ENCODE measurements at regions not wholly inside any gene's neighbourhood (a gene's known extent, or its start where the extent isn't known, plus 50 kb on each side); places are given as distances from the start of the nearest gene placed in this dataset.
A peak's percentile ranks its signal among the peaks of the same experiment; 100 is the strongest.

- H3K9me3 ChIP-seq (ENCODE audit: control insufficient read depth, insufficient read depth, low read length): no peaks in the 10 kb centered on the region
- H3K4me1 ChIP-seq (ENCODE audit: control insufficient read depth, insufficient read depth, low read length): peaks cover 8% of the 10 kb centered on the region; the same call in 1 of the 2 replicates
- H3K27me3 ChIP-seq (ENCODE audit: control insufficient read depth, insufficient read depth, low read length): no peaks in the 10 kb centered on the region
- H3K4me3 ChIP-seq (ENCODE audit: low read depth, low read length): no peak overlapping the region
- H3K27ac ChIP-seq (ENCODE audit: low read depth, low read length): no peak overlapping the region
- H3K9ac ChIP-seq (ENCODE audit: low read depth, low read length): no peak overlapping the region
- no peaks in the 10 kb centered on the region for H3K36me3 ChIP-seq (ENCODE audit: control insufficient read depth, insufficient read depth, low read length)
Observed at GRCh38 chr5:162323466-162323865, 255.9 kb downstream of the GABRG2 start.

GRCh38 chr5:162324328-162324727 is 256.8 kb downstream of the GABRG2 start:
- no peak overlapping the region for H3K4me3 ChIP-seq (ENCODE audit: low read depth, low read length)
- H3K9me3 ChIP-seq (ENCODE audit: control insufficient read depth, insufficient read depth, low read length): no peaks in the 10 kb centered on the region
- H3K27me3 ChIP-seq (ENCODE audit: control insufficient read depth, insufficient read depth, low read length): no peaks in the 10 kb centered on the region
- no peaks in the 10 kb centered on the region for H3K36me3 ChIP-seq (ENCODE audit: control insufficient read depth, insufficient read depth, low read length)
- no peak overlapping the region for H3K27ac ChIP-seq (ENCODE audit: low read depth, low read length)
- peaks cover 8% of the 10 kb centered on the region; the same call in 1 of the 2 replicates for H3K4me1 ChIP-seq (ENCODE audit: control insufficient read depth, insufficient read depth, low read length)
- H3K9ac ChIP-seq (ENCODE audit: low read depth, low read length): no peak overlapping the region

- Histone ChIP-seq H3K9me3 (ENCODE audit: control insufficient read depth, insufficient read depth, low read length) (no peaks in the 10 kb centered on the region), H3K27ac (ENCODE audit: low read depth, low read length) (no peak overlapping the region)
Observed at GRCh38 chr5:162325143-162325727, 257.7 kb downstream of the GABRG2 start.

GRCh38 chr5:162334944-162335343 is 267.4 kb downstream of the GABRG2 start:
- H3K27ac ChIP-seq (ENCODE audit: low read depth, low read length): no peak overlapping the region
- H3K9ac ChIP-seq (ENCODE audit: low read depth, low read length): no peak overlapping the region
- no peaks in the 10 kb centered on the region for H3K36me3 ChIP-seq (ENCODE audit: control insufficient read depth, insufficient read depth, low read length)
- no peaks in the 10 kb centered on the region for H3K27me3 ChIP-seq (ENCODE audit: control insufficient read depth, insufficient read depth, low read length)
- no peaks in the 10 kb centered on the region for H3K4me1 ChIP-seq (ENCODE audit: control insufficient read depth, insufficient read depth, low read length)
- H3K9me3 ChIP-seq (ENCODE audit: control insufficient read depth, insufficient read depth, low read length): no peaks in the 10 kb centered on the region
- no peak overlapping the region for H3K4me3 ChIP-seq (ENCODE audit: low read depth, low read length)

More at GRCh38 chr5:162325143-162325727, 257.7 kb downstream of the GABRG2 start:
- H3K27me3 ChIP-seq (ENCODE audit: control insufficient read depth, insufficient read depth, low read length): no peaks in the 10 kb centered on the region
- H3K36me3 ChIP-seq (ENCODE audit: control insufficient read depth, insufficient read depth, low read length): no peaks in the 10 kb centered on the region
- no peak overlapping the region for H3K9ac ChIP-seq (ENCODE audit: low read depth, low read length)
- H3K4me1 ChIP-seq (ENCODE audit: control insufficient read depth, insufficient read depth, low read length): peaks cover 8% of the 10 kb centered on the region; the same call in 1 of the 2 replicates
- H3K4me3 ChIP-seq (ENCODE audit: low read depth, low read length): no peak overlapping the region

- Histone ChIP-seq H3K4me3 (ENCODE audit: low read depth, low read length) (no peak overlapping the region), H3K27me3 (ENCODE audit: control insufficient read depth, insufficient read depth, low read length) (no peaks in the 10 kb centered on the region), H3K36me3 (ENCODE audit: control insufficient read depth, insufficient read depth, low read length) (no peaks in the 10 kb centered on the region)
Observed at GRCh38 chr5:162360373-162360931, 292.9 kb downstream of the GABRG2 start.

GRCh38 chr5:162372256-162372655 is 304.7 kb downstream of the GABRG2 start:
- Histone ChIP-seq H3K4me3 (ENCODE audit: low read depth, low read length) (no peak overlapping the region), H3K9me3 (ENCODE audit: control insufficient read depth, insufficient read depth, low read length) (peaks cover 16% of the 10 kb centered on the region), H3K9ac (ENCODE audit: low read depth, low read length) (no peak overlapping the region), H3K36me3 (ENCODE audit: control insufficient read depth, insufficient read depth, low read length) (no peaks in the 10 kb centered on the region), H3K27ac (ENCODE audit: low read depth, low read length) (peak overlapping the region; percentile 88), H3K27me3 (ENCODE audit: control insufficient read depth, insufficient read depth, low read length) (no peaks in the 10 kb centered on the region), H3K4me1 (ENCODE audit: control insufficient read depth, insufficient read depth, low read length) (peaks cover 12% of the 10 kb centered on the region)

More at GRCh38 chr5:162360373-162360931, 292.9 kb downstream of the GABRG2 start:
- no peak overlapping the region for H3K27ac ChIP-seq (ENCODE audit: low read depth, low read length)
- no peaks in the 10 kb centered on the region for H3K9me3 ChIP-seq (ENCODE audit: control insufficient read depth, insufficient read depth, low read length)
- no peaks in the 10 kb centered on the region for H3K4me1 ChIP-seq (ENCODE audit: control insufficient read depth, insufficient read depth, low read length)
- no peak overlapping the region for H3K9ac ChIP-seq (ENCODE audit: low read depth, low read length)

GRCh38 chr5:162377895-162378294 is 310.3 kb downstream of the GABRG2 start:
- no peaks in the 10 kb centered on the region for H3K27me3 ChIP-seq (ENCODE audit: control insufficient read depth, insufficient read depth, low read length)
- H3K36me3 ChIP-seq (ENCODE audit: control insufficient read depth, insufficient read depth, low read length): no peaks in the 10 kb centered on the region
- H3K4me3 ChIP-seq (ENCODE audit: low read depth, low read length): no peak overlapping the region
- H3K9me3 ChIP-seq (ENCODE audit: control insufficient read depth, insufficient read depth, low read length): no peaks in the 10 kb centered on the region
- H3K4me1 ChIP-seq (ENCODE audit: control insufficient read depth, insufficient read depth, low read length): peaks cover 3% of the 10 kb centered on the region; the same call in 1 of the 2 replicates
- no peak overlapping the region for H3K9ac ChIP-seq (ENCODE audit: low read depth, low read length)
- H3K27ac ChIP-seq (ENCODE audit: low read depth, low read length): no peak overlapping the region

- Histone ChIP-seq H3K9ac (ENCODE audit: low read depth, low read length) (no peak overlapping the region), H3K4me1 (ENCODE audit: control insufficient read depth, insufficient read depth, low read length) (no peaks in the 10 kb centered on the region), H3K4me3 (ENCODE audit: low read depth, low read length) (no peak overlapping the region), H3K36me3 (ENCODE audit: control insufficient read depth, insufficient read depth, low read length) (no peaks in the 10 kb centered on the region), H3K27me3 (ENCODE audit: control insufficient read depth, insufficient read depth, low read length) (no peaks in the 10 kb centered on the region), H3K9me3 (ENCODE audit: control insufficient read depth, insufficient read depth, low read length) (no peaks in the 10 kb centered on the region), H3K27ac (ENCODE audit: low read depth, low read length) (no peak overlapping the region)
Observed at GRCh38 chr5:162382839-162383238, 315.3 kb downstream of the GABRG2 start.

- Histone ChIP-seq H3K9me3 (ENCODE audit: control insufficient read depth, insufficient read depth, low read length) (no peaks in the 10 kb centered on the region), H3K36me3 (ENCODE audit: control insufficient read depth, insufficient read depth, low read length) (no peaks in the 10 kb centered on the region), H3K27me3 (ENCODE audit: control insufficient read depth, insufficient read depth, low read length) (no peaks in the 10 kb centered on the region), H3K4me3 (ENCODE audit: low read depth, low read length) (no peak overlapping the region), H3K27ac (ENCODE audit: low read depth, low read length) (no peak overlapping the region), H3K4me1 (ENCODE audit: control insufficient read depth, insufficient read depth, low read length) (no peaks in the 10 kb centered on the region), H3K9ac (ENCODE audit: low read depth, low read length) (no peak overlapping the region)
Observed at GRCh38 chr5:162384225-162384624, 316.7 kb downstream of the GABRG2 start.

GRCh38 chr5:162391833-162392232 is 324.3 kb downstream of the GABRG2 start:
- Histone ChIP-seq H3K9me3 (ENCODE audit: control insufficient read depth, insufficient read depth, low read length) (no peaks in the 10 kb centered on the region), H3K27ac (ENCODE audit: low read depth, low read length) (no peak overlapping the region), H3K36me3 (ENCODE audit: control insufficient read depth, insufficient read depth, low read length) (no peaks in the 10 kb centered on the region)

GRCh38 chr5:162392336-162392735 is 324.8 kb downstream of the GABRG2 start:
- no peak overlapping the region for H3K4me3 ChIP-seq (ENCODE audit: low read depth, low read length)
- H3K36me3 ChIP-seq (ENCODE audit: control insufficient read depth, insufficient read depth, low read length): no peaks in the 10 kb centered on the region
- H3K27me3 ChIP-seq (ENCODE audit: control insufficient read depth, insufficient read depth, low read length): no peaks in the 10 kb centered on the region
- H3K27ac ChIP-seq (ENCODE audit: low read depth, low read length): no peak overlapping the region
- no peak overlapping the region for H3K9ac ChIP-seq (ENCODE audit: low read depth, low read length)
- no peaks in the 10 kb centered on the region for H3K9me3 ChIP-seq (ENCODE audit: control insufficient read depth, insufficient read depth, low read length)
- H3K4me1 ChIP-seq (ENCODE audit: control insufficient read depth, insufficient read depth, low read length): no peaks in the 10 kb centered on the region

More at GRCh38 chr5:162391833-162392232, 324.3 kb downstream of the GABRG2 start:
- Histone ChIP-seq H3K4me3 (ENCODE audit: low read depth, low read length) (no peak overlapping the region), H3K4me1 (ENCODE audit: control insufficient read depth, insufficient read depth, low read length) (no peaks in the 10 kb centered on the region), H3K27me3 (ENCODE audit: control insufficient read depth, insufficient read depth, low read length) (no peaks in the 10 kb centered on the region), H3K9ac (ENCODE audit: low read depth, low read length) (no peak overlapping the region)

All from HUES48 (cell line).